Ishikawa (cell line): ENCODE measurements at regions not wholly inside any gene's neighbourhood (a gene's known extent, or its start where the extent isn't known, plus 50 kb on each side); places are given as distances from the start of the nearest gene placed in this dataset.

Experiments used
- CEBPB ChIP-seq: IDR thresholded peaks from 2 replicates; pipeline ENCODE4 v1.6.1; 2012
- CREB1 ChIP-seq: IDR thresholded peaks from 2 replicates; pipeline ENCODE4 v1.6.1; 2012; ENCODE audit warnings: low read depth
- EGR1 ChIP-seq: IDR thresholded peaks from 2 replicates; pipeline ENCODE4 v1.6.1; 2012
- EP300 ChIP-seq: IDR thresholded peaks from 2 replicates; pipeline ENCODE4 v1.6.1; 2012; ENCODE audit warnings: borderline replicate concordance
- FOXM1 ChIP-seq: IDR thresholded peaks from 2 replicates; pipeline ENCODE4 v1.6.1; 2012; ENCODE audit warnings: low read depth, borderline replicate concordance
- NFIC ChIP-seq: IDR thresholded peaks from 2 replicates; pipeline ENCODE4 v1.6.1; 2012
- RAD21 ChIP-seq: IDR thresholded peaks from 2 replicates; pipeline ENCODE4 v1.6.1; 2012; ENCODE audit warnings: low read depth
- TAF1 ChIP-seq: IDR thresholded peaks from 2 replicates; pipeline ENCODE4 v1.6.1; 2012; ENCODE audit warnings: low read depth, mild to moderate bottlenecking
- TCF12 ChIP-seq: IDR thresholded peaks from 2 replicates; pipeline ENCODE4 v1.6.1; 2012; ENCODE audit warnings: low read depth
- TEAD4 ChIP-seq: IDR thresholded peaks from 2 replicates; pipeline ENCODE4 v1.6.1; 2012
- USF1 ChIP-seq: IDR thresholded peaks from 2 replicates; pipeline ENCODE4 v1.6.1; 2012
- YY1 ChIP-seq: IDR thresholded peaks from 2 replicates; pipeline ENCODE4 v1.6.1; 2012; ENCODE audit warnings: low read depth
- ZBTB7A ChIP-seq: IDR thresholded peaks from 2 replicates; pipeline ENCODE4 v1.6.1; 2012; ENCODE audit warnings: low read depth
- TF ChIP-seq, protein P1 (sequence below): IDR thresholded peaks from 2 replicates; pipeline ENCODE4 v1.6.1; 2012
- TF ChIP-seq, protein P2 (sequence below): IDR thresholded peaks from 2 replicates; pipeline ENCODE4 v1.6.1; 2012; ENCODE audit warnings: low read depth, mild to moderate bottlenecking

- no peak for TF ChIP-seq YY1
- no peak for TF ChIP-seq USF1
- no peak for TF ChIP-seq ZBTB7A
- no peak for TF ChIP-seq EP300
- TF ChIP-seq TCF12, result no peak
- no peak for TF ChIP-seq CREB1
- no peak for TF ChIP-seq EGR1
- TF ChIP-seq RAD21, result no peak
- no peak for TF ChIP-seq FOXM1
- no peak for TF ChIP-seq TAF1
- TF ChIP-seq CEBPB, result no peak
- no peak for TF ChIP-seq TEAD4
- TF ChIP-seq, protein P1, sequence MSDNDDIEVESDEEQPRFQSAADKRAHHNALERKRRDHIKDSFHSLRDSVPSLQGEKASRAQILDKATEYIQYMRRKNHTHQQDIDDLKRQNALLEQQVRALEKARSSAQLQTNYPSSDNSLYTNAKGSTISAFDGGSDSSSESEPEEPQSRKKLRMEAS, result no peak
- TF ChIP-seq, protein P2, sequence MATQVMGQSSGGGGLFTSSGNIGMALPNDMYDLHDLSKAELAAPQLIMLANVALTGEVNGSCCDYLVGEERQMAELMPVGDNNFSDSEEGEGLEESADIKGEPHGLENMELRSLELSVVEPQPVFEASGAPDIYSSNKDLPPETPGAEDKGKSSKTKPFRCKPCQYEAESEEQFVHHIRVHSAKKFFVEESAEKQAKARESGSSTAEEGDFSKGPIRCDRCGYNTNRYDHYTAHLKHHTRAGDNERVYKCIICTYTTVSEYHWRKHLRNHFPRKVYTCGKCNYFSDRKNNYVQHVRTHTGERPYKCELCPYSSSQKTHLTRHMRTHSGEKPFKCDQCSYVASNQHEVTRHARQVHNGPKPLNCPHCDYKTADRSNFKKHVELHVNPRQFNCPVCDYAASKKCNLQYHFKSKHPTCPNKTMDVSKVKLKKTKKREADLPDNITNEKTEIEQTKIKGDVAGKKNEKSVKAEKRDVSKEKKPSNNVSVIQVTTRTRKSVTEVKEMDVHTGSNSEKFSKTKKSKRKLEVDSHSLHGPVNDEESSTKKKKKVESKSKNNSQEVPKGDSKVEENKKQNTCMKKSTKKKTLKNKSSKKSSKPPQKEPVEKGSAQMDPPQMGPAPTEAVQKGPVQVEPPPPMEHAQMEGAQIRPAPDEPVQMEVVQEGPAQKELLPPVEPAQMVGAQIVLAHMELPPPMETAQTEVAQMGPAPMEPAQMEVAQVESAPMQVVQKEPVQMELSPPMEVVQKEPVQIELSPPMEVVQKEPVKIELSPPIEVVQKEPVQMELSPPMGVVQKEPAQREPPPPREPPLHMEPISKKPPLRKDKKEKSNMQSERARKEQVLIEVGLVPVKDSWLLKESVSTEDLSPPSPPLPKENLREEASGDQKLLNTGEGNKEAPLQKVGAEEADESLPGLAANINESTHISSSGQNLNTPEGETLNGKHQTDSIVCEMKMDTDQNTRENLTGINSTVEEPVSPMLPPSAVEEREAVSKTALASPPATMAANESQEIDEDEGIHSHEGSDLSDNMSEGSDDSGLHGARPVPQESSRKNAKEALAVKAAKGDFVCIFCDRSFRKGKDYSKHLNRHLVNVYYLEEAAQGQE, result no peak
- no peak for TF ChIP-seq NFIC
Observed at GRCh38 chr1:168792142-168792541, 63.1 kb upstream of the DPT start.

- TF ChIP-seq EP300 (no peak), EGR1 (no peak), YY1 (no peak), CEBPB (no peak), RAD21 (no peak), FOXM1 (no peak), TCF12 (no peak), CREB1 (no peak), TEAD4 (no peak), NFIC (no peak), USF1 (no peak), ZBTB7A (no peak), TAF1 (no peak)
- TF ChIP-seq, protein P2, result no peak
- TF ChIP-seq, protein P1, result no peak
Observed at GRCh38 chr1:168792592-168793125, 63.7 kb upstream of the DPT start.

GRCh38 chr1:168794057-168794456 lies 65.1 kb upstream of the DPT start:
- TF ChIP-seq FOXM1, result no peak
- TF ChIP-seq TCF12, result no peak
- no peak for TF ChIP-seq USF1
- no peak for TF ChIP-seq NFIC
- TF ChIP-seq, protein P1, result no peak
- TF ChIP-seq, protein P2, result no peak
- TF ChIP-seq EP300, result no peak
- TF ChIP-seq RAD21, result no peak
- TF ChIP-seq ZBTB7A, result no peak
- TF ChIP-seq YY1, result no peak
- no peak for TF ChIP-seq CEBPB
- no peak for TF ChIP-seq EGR1
- TF ChIP-seq CREB1, result no peak
- no peak for TF ChIP-seq TAF1
- TF ChIP-seq TEAD4, result no peak

DNA sequence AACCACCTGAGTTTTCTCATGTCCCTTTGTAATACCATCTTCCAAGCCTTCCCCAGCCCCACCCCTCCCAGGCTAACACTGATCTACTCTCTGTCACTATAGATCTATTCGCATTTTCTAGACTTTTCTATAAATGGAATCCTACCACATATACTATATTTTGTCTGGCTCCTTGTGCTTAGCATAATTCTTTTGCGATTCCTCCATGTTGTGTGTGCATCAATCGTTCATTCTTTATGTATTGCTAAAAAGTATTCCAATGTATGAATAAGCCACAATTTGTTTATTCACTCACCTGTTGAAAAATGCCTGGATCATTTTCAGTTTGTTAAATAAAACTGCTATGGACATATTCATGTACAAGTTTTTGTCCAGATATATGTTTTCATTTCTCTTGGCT lies 66.7 kb upstream of the DPT start:
- TF ChIP-seq TCF12 (no peak), EGR1 (no peak), FOXM1 (no peak), NFIC (no peak), EP300 (no peak), CEBPB (no peak), RAD21 (no peak), ZBTB7A (no peak), TEAD4 (no peak), YY1 (no peak)
- TF ChIP-seq, protein P2, result no peak
- TF ChIP-seq, protein P1, result no peak
